ENCODE measurements at regions not wholly inside any gene's neighbourhood (a gene's known extent, or its start where the extent isn't known, plus 50 kb on each side); places are given as distances from the start of the nearest gene placed in this dataset.

DNA sequence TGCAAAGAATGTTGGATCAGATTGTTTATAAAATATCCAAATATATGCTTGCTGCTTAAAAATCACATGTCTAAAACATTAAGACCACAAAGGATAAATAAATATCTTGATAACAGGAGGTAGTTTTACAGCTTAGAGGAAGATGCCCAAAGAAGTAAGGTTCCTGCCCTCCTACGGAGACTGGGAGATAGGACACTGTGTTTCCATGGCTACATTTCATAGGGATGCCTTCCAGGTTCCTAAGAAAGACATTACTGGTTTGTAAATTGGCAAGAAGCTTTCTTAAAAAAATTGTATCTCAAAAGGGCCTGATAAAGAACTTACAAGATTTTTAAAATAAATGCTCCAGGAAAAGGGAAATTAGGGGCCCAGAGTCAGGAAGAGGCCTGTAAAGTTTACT, 437.2 kb downstream of the HINT1 start (continued):
- TF ChIP-seq, protein P1, sequence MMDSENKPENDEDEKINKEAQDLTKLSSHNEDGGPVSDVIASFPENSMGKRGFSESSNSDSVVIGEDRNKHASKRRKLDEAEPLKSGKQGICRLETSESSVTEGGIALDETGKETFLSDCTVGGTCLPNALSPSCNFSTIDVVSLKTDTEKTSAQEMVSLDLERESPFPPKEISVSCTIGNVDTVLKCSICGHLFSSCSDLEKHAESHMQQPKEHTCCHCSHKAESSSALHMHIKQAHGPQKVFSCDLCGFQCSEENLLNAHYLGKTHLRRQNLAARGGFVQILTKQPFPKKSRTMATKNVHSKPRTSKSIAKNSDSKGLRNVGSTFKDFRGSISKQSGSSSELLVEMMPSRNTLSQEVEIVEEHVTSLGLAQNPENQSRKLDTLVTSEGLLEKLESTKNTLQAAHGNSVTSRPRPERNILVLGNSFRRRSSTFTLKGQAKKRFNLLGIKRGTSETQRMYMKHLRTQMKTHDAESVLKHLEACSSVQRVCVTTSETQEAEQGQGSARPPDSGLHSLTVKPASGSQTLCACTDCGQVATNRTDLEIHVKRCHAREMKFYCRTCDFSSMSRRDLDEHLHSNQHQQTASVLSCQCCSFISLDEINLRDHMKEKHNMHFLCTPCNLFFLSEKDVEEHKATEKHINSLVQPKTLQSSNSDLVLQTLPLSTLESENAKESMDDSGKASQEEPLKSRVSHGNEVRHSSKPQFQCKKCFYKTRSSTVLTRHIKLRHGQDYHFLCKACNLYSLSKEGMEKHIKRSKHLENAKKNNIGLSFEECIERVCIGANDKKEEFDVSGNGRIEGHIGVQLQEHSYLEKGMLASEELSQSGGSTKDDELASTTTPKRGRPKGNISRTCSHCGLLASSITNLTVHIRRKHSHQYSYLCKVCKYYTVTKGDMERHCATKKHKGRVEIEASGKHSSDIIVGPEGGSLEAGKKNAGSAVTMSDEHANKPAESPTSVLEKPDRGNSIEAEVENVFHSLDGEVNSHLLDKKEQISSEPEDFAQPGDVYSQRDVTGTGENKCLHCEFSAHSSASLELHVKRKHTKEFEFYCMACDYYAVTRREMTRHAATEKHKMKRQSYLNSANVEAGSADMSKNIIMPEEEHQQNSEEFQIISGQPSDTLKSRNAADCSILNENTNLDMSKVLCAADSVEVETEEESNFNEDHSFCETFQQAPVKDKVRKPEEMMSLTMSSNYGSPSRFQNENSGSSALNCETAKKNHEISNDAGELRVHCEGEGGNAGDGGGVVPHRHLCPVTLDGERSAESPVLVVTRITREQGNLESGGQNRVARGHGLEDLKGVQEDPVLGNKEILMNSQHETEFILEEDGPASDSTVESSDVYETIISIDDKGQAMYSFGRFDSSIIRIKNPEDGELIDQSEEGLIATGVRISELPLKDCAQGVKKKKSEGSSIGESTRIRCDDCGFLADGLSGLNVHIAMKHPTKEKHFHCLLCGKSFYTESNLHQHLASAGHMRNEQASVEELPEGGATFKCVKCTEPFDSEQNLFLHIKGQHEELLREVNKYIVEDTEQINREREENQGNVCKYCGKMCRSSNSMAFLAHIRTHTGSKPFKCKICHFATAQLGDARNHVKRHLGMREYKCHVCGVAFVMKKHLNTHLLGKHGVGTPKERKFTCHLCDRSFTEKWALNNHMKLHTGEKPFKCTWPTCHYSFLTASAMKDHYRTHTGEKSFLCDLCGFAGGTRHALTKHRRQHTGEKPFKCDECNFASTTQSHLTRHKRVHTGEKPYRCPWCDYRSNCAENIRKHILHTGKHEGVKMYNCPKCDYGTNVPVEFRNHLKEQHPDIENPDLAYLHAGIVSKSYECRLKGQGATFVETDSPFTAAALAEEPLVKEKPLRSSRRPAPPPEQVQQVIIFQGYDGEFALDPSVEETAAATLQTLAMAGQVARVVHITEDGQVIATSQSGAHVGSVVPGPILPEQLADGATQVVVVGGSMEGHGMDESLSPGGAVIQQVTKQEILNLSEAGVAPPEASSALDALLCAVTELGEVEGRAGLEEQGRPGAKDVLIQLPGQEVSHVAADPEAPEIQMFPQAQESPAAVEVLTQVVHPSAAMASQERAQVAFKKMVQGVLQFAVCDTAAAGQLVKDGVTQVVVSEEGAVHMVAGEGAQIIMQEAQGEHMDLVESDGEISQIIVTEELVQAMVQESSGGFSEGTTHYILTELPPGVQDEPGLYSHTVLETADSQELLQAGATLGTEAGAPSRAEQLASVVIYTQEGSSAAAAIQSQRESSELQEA (IDR thresholded peaks at IDR 0.05; ENCODE audit: low read depth) = no peak
- TF ChIP-seq MCM7 (IDR thresholded peaks at IDR 0.05) (no peak), ARID2 (IDR thresholded peaks at IDR 0.05) (no peak), RUNX1 (IDR thresholded peaks at IDR 0.05; ENCODE audit: low read depth) (no peak), ZNF140 (CRISPR knock-in tag; IDR thresholded peaks at IDR 0.05) (no peak), FOXO4 (CRISPR knock-in tag; IDR thresholded peaks at IDR 0.05) (no peak), SRSF3 (IDR thresholded peaks at IDR 0.05; ENCODE audit: insufficient read depth, low read length) (no peak)
